HepG2 (cell line): ENCODE measurements at regions not wholly inside any gene's neighbourhood (a gene's known extent, or its start where the extent isn't known, plus 50 kb on each side); places are given as distances from the start of the nearest gene placed in this dataset.

Experiments
- ATAC-seq: fragments of 200-7000 bp; cut with Tn5 transposase; 3 replicates; pipeline ENCODE4 v1.9.1; 2020; ENCODE audit warnings: mild to moderate bottlenecking, moderate library complexity
- BruUV-seq: library from RNA; stranded (reverse); fragments of 400-500 nt; replicated peaks from 2 replicates; lab custom pipeline; 2021; lab: Mats Ljungman, UMichigan
- CTCF ChIA-PET: fragments of 300-600 bp; formaldehyde crosslinking; extraction: SDS; loops from one replicate; lab custom pipeline; 2021; ENCODE audit warnings: low total read pairs, inconsistent platforms, low intra/inter-chr PET ratio; lab: Yijun Ruan, JAX
- POLR2A ChIA-PET: fragments of 350-600 bp; sonication (Branson Sonifier 250); formaldehyde crosslinking; loops from one replicate; lab custom pipeline; 2020; ENCODE audit warnings: antibody characterized with exemption, inconsistent platforms; lab: Yijun Ruan, JAX
- DNase-seq: peaks from one replicate; pipeline ENCODE4 v3.0.0-alpha.2; 2015; ENCODE audit warnings: low spot score
- FAIRE-seq: peaks from 3 replicates; lab custom pipeline; 2011; peaks lifted over from hg19 to GRCh38; lab: Jason Lieb, UNC
- H2AFZ ChIP-seq: one replicate; pipeline ENCODE4 v1.6.1; 2011; ENCODE audit warnings: low read length, inconsistent platforms
- H3K27ac ChIP-seq: fragments of 300-600 bp; 3 replicates; pipeline ENCODE4 v1.8.0; 2011; ENCODE audit warnings: mixed run types, mild to moderate bottlenecking, mixed read lengths, low read length, inconsistent platforms; ENCODE audit not compliant: insufficient read depth; ENCODE audit errors: extremely low read length
- H3K27me3 ChIP-seq, 2 experiments: fragments of 200-600 bp in 1 of 2; 2 replicates in 1 of 2; 3 replicates in 1 of 2; pipeline versions ENCODE4 v1.6.0 to v1.8.0; 2011; ENCODE audit warnings: low read length in 2 of 2, mild to moderate bottlenecking in 2 of 2, moderate library complexity in 2 of 2, inconsistent platforms in 1 of 2; ENCODE audit not compliant: insufficient read depth in 2 of 2, control insufficient read depth in 1 of 2
- H3K36me3 ChIP-seq, 2 experiments: fragments of 200-600 bp in 1 of 2; replicated peaks in 1 of 2; 2 replicates in 1 of 2; 3 replicates in 1 of 2; pipeline versions ENCODE4 v1.5.1 to v1.8.0; 2011; ENCODE audit warnings: low read length in 2 of 2, inconsistent platforms in 1 of 2; ENCODE audit not compliant: insufficient read depth in 2 of 2, control insufficient read depth in 1 of 2
- H3K4me1 ChIP-seq: 2 replicates; pipeline ENCODE4 v1.5.1; 2012; ENCODE audit warnings: low read length, inconsistent platforms; ENCODE audit not compliant: insufficient read depth
- H3K4me2 ChIP-seq: 2 replicates; pipeline ENCODE4 v1.6.0; 2011; ENCODE audit warnings: low read depth, low read length, inconsistent platforms
- H3K4me3 ChIP-seq, 3 experiments: fragments of 200-600 bp in 1 of 3; sonication (generic), shearing (Covaris generic) in 1 of 3; replicated peaks in 1 of 3; 2 replicates each; pipeline ENCODE4 v1.5.1; 2011 to 2016; ENCODE audit warnings: low read length in 3 of 3, inconsistent platforms in 2 of 3, low read depth in 2 of 3, mild to moderate bottlenecking in 2 of 3, control low read depth in 1 of 3, mixed read lengths in 1 of 3; ENCODE audit not compliant: insufficient read depth in 1 of 3
- H3K79me2 ChIP-seq: one replicate; pipeline ENCODE4 v1.6.1; 2011; ENCODE audit warnings: low read length, inconsistent platforms; ENCODE audit not compliant: insufficient read depth
- H3K9ac ChIP-seq: 2 replicates; pipeline ENCODE4 v1.6.0; 2011; ENCODE audit warnings: mild to moderate bottlenecking, low read depth, low read length, inconsistent platforms; ENCODE audit not compliant: insufficient read depth
- H3K9me3 ChIP-seq: 2 replicates; pipeline ENCODE4 v1.5.1; 2012; ENCODE audit warnings: mild to moderate bottlenecking, low read length
- H4K20me1 ChIP-seq: 2 replicates; pipeline ENCODE4 v1.6.0; 2011; ENCODE audit warnings: inconsistent platforms, mild to moderate bottlenecking, low read length, moderate library complexity; ENCODE audit not compliant: insufficient read depth
- RBAK ChIP-seq: sonication (generic); formaldehyde crosslinking; IDR thresholded peaks from 2 replicates; pipeline ENCODE4 v1.5.1; 2020; ENCODE audit warnings: mild to moderate bottlenecking, missing genetic modification reagents
- RFX3 ChIP-seq: IDR thresholded peaks from 2 replicates; pipeline ENCODE4 v1.6.1; 2016; ENCODE audit warnings: missing biosample characterization, missing genetic modification reagents
- ZFP37 ChIP-seq: sonication (generic); formaldehyde crosslinking; IDR thresholded peaks from 2 replicates; pipeline ENCODE4 v1.4.0; 2020; ENCODE audit warnings: missing genetic modification reagents, borderline replicate concordance
- ZNF251 ChIP-seq: sonication (generic); formaldehyde crosslinking; IDR thresholded peaks from 2 replicates; pipeline ENCODE4 v1.9.0; 2021; ENCODE audit warnings: mild to moderate bottlenecking, missing genetic modification reagents
- ZNF564 ChIP-seq: sonication (generic); formaldehyde crosslinking; IDR thresholded peaks from 2 replicates; pipeline ENCODE4 v1.8.1; 2023; ENCODE audit warnings: mild to moderate bottlenecking, missing genetic modification reagents
- ZNF737 ChIP-seq: sonication (generic); formaldehyde crosslinking; IDR thresholded peaks from 2 replicates; pipeline ENCODE4 v1.5.0; 2020; ENCODE audit warnings: missing genetic modification reagents, mild to moderate bottlenecking, borderline replicate concordance
- WGBS: methylation state at CpG from one replicate; pipeline ENCODE4 v1.1.6; 2017; ENCODE audit warnings: low lambda C conversion rate; 5-methylcytosine and 5-hydroxymethylcytosine counted together
- in situ Hi-C: cut with HindIII; loops from 2 replicates; pipeline ENCODE4 v1.10.0; 2017; ENCODE audit warnings: low pct_unique_long_range_greater_than_20kb; ENCODE audit not compliant: extremely low pct_ligation_motif_present
- intact Hi-C: fragments of 100-400 bp; cut with micrococcal nuclease; formaldehyde crosslinking; loops from one replicate; pipeline ENCODE4 v1.10.0; 2022; ENCODE audit not compliant: unreplicated experiment
- TF ChIP-seq, protein P1 (sequence below): sonication (generic); formaldehyde crosslinking; conservative IDR thresholded peaks from 2 replicates; pipeline ENCODE4 v1.8.0; 2022; ENCODE audit warnings: mild to moderate bottlenecking, moderate library complexity, missing genetic modification reagents

- TF ChIP-seq ZNF251 (CRISPR knock-in tag) (no peak), ZNF737 (CRISPR knock-in tag) (no peak)
These were observed 143.6 kb upstream of the KLF6 start (continued) for GRCh38 chr10:3928569-3928968.

- H3K4me1 ChIP-seq: no peaks in the 10 kb centered on the region
- no peak overlapping the region for H3K4me2 ChIP-seq
- DNase-seq (no peak), FAIRE-seq (no peak), ATAC-seq (no peak)
- peaks cover under 1 to 30% of the 10 kb centered on the region in 2 experiments; a peak in 2 of 5 replicates for H3K27me3 ChIP-seq
- H2AFZ ChIP-seq: no peak overlapping the region
- H3K9ac ChIP-seq: no peak overlapping the region
- WGBS: 33% methylated on average over 3 of the region's 3 CpGs
- in situ Hi-C loops (no loop called here), intact Hi-C loops (no loop called here)
- H3K4me3 ChIP-seq: no peak overlapping the region
- no peaks in the 10 kb centered on the region for H3K79me2 ChIP-seq
- peaks cover 12% of the 10 kb centered on the region for H3K9me3 ChIP-seq
- H3K36me3 ChIP-seq: no peaks in the 10 kb centered on the region
- no TSS peak for BruUV-seq
- no peaks in the 10 kb centered on the region for H4K20me1 ChIP-seq
- ChIA-PET CTCF (no interaction called here), POLR2A (no interaction called here)
- no peak overlapping the region for H3K27ac ChIP-seq
- TF ChIP-seq, protein P1, sequence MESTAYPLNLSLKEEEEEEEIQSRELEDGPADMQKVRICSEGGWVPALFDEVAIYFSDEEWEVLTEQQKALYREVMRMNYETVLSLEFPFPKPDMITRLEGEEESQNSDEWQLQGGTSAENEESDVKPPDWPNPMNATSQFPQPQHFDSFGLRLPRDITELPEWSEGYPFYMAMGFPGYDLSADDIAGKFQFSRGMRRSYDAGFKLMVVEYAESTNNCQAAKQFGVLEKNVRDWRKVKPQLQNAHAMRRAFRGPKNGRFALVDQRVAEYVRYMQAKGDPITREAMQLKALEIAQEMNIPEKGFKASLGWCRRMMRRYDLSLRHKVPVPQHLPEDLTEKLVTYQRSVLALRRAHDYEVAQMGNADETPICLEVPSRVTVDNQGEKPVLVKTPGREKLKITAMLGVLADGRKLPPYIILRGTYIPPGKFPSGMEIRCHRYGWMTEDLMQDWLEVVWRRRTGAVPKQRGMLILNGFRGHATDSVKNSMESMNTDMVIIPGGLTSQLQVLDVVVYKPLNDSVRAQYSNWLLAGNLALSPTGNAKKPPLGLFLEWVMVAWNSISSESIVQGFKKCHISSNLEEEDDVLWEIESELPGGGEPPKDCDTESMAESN (CRISPR knock-in tag): no peak
- TF ChIP-seq RBAK (CRISPR knock-in tag) (no peak), RFX3 (CRISPR knock-in tag) (no peak), ZNF564 (CRISPR knock-in tag) (no peak), ZFP37 (CRISPR knock-in tag) (no peak)
These were observed 143.1 kb upstream of the KLF6 start for GRCh38 chr10:3928078-3928477.
